GM18907 (cell line): ENCODE measurements at regions not wholly inside any gene's neighbourhood (a gene's known extent, or its start where the extent isn't known, plus 50 kb on each side); places are given as distances from the start of the nearest gene placed in this dataset.

Experiments
- ATAC-seq: cut with Tn5 transposase; IDR thresholded peaks from one replicate; pipeline ENCODE4 v1.9.1; 2021; ENCODE audit warnings: mild to moderate bottlenecking, moderate library complexity; ENCODE audit not compliant: unreplicated experiment

GRCh38 chr5:123244458-123244857, 155.4 kb downstream of the PRDM6 start:
- no peak for ATAC-seq
